ENCODE measurements at regions not wholly inside any gene's neighbourhood (a gene's known extent, or its start where the extent isn't known, plus 50 kb on each side); places are given as distances from the start of the nearest gene placed in this dataset.

GRCh38 chr13:73399347-73400216 is 340.8 kb downstream of the KLF5 start:
- Mint-ChIP-seq H3K4me1 (ENCODE audit: low read depth, unreplicated experiment) (no peaks in the 10 kb centered on the region), H3K9me3 (ENCODE audit: unreplicated experiment) (no peaks in the 10 kb centered on the region), H3K27me3 (ENCODE audit: low read depth, unreplicated experiment) (no peaks in the 10 kb centered on the region), H3K36me3 (ENCODE audit: low read depth, unreplicated experiment) (no peaks in the 10 kb centered on the region), H3K27ac (ENCODE audit: unreplicated experiment) (no peak overlapping the region), H3K4me3 (ENCODE audit: unreplicated experiment) (no peak overlapping the region)
- Histone ChIP-seq H3K36me3 (ENCODE audit: insufficient read depth, low read length) (no peaks in the 10 kb centered on the region), H3K79me2 (ENCODE audit: insufficient read depth, low read length) (no peaks in the 10 kb centered on the region), H3K9me3 (ENCODE audit: insufficient read depth, low read depth, low read length) (no peaks in the 10 kb centered on the region), H3K9ac (ENCODE audit: low read length) (no peak overlapping the region), H4K20me1 (ENCODE audit: insufficient read depth, low read length) (no peaks in the 10 kb centered on the region), H3K4me2 (ENCODE audit: low read length) (no peak overlapping the region), H2AFZ (ENCODE audit: low read depth, low read length) (no peak overlapping the region), H3K27me3 (ENCODE audit: insufficient read depth, low read length) (no peaks in the 10 kb centered on the region), H3K4me3 (ENCODE audit: insufficient read depth, low read depth, low read length) (no peak overlapping the region), H3K27ac (ENCODE audit: low read depth, low read length) (no peak overlapping the region), H3K4me1 (ENCODE audit: insufficient read depth, low read length) (peaks cover 2% of the 10 kb centered on the region)
- DNase-seq (ENCODE audit: low read depth) (no peak), FAIRE-seq (no peak)
- TF ChIP-seq, protein P1, sequence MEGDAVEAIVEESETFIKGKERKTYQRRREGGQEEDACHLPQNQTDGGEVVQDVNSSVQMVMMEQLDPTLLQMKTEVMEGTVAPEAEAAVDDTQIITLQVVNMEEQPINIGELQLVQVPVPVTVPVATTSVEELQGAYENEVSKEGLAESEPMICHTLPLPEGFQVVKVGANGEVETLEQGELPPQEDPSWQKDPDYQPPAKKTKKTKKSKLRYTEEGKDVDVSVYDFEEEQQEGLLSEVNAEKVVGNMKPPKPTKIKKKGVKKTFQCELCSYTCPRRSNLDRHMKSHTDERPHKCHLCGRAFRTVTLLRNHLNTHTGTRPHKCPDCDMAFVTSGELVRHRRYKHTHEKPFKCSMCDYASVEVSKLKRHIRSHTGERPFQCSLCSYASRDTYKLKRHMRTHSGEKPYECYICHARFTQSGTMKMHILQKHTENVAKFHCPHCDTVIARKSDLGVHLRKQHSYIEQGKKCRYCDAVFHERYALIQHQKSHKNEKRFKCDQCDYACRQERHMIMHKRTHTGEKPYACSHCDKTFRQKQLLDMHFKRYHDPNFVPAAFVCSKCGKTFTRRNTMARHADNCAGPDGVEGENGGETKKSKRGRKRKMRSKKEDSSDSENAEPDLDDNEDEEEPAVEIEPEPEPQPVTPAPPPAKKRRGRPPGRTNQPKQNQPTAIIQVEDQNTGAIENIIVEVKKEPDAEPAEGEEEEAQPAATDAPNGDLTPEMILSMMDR (IDR thresholded peaks at IDR 0.05; ENCODE audit: insufficient read depth, low read depth, low read length) = no peak
- no peak for TF ChIP-seq EZH2 (IDR thresholded peaks at IDR 0.05; ENCODE audit: insufficient read depth, low read length)

DNA sequence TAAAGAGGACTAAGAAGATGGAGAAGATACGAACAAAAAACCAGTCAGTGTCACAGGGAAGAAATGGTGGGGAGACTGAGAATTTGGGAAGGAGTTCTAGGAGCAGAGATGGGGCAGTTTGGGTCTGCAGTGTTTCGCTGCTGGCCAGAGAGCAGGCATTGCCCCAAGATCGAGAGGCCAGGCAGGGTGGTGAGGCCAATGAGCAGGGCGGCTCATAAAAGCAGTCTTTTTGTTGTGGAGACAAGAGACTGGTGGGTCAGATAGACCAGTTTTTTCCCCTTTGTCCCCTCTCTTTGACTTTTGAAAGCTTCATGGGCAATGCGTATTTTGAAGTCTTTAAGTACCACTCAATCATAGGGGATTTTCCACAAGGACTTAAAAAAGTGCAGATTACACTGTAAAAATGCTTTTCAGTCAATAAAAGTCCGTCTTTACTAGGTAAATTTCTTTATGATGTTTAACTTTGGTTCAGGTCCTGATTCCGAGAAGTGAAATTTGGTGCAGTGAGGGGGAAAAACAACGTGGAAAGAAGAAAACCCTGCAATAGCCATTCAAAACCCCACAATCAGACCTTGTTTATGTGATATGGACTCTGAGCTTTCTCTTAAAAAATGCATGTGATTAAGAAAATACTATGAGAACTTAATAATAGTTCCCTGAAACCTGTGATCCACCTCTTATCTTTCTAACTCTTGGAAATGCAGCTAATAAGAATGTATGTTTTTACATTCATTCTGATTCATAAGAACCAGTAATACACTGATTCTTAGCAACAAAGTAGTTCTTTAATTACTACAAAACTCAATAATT is 338.9 kb downstream of the KLF5 start:
- H3K9me3 ChIP-seq (ENCODE audit: insufficient read depth, low read depth, low read length) = no peaks in the 10 kb centered on the region
- no peaks in the 10 kb centered on the region for H3K36me3 ChIP-seq (ENCODE audit: insufficient read depth, low read length)
- no peak overlapping the region for H2AFZ ChIP-seq (ENCODE audit: low read depth, low read length)
- TF ChIP-seq, protein P1 (IDR thresholded peaks at IDR 0.05; ENCODE audit: insufficient read depth, low read depth, low read length) = no peak
- TF ChIP-seq EZH2 (IDR thresholded peaks at IDR 0.05; ENCODE audit: insufficient read depth, low read length) = no peak
- Mint-ChIP-seq H3K9me3 (ENCODE audit: unreplicated experiment) (no peaks in the 10 kb centered on the region), H3K27ac (ENCODE audit: unreplicated experiment) (no peak overlapping the region), H3K4me1 (ENCODE audit: low read depth, unreplicated experiment) (no peaks in the 10 kb centered on the region), H3K4me3 (ENCODE audit: unreplicated experiment) (no peak overlapping the region), H3K36me3 (ENCODE audit: low read depth, unreplicated experiment) (no peaks in the 10 kb centered on the region), H3K27me3 (ENCODE audit: low read depth, unreplicated experiment) (no peaks in the 10 kb centered on the region)
- H3K79me2 ChIP-seq (ENCODE audit: insufficient read depth, low read length) = no peaks in the 10 kb centered on the region
- no peak overlapping the region for H3K27ac ChIP-seq (ENCODE audit: low read depth, low read length)
- no peaks in the 10 kb centered on the region for H3K27me3 ChIP-seq (ENCODE audit: insufficient read depth, low read length)
- H3K4me2 ChIP-seq (ENCODE audit: low read length) = no peak overlapping the region
- no peak for DNase-seq (ENCODE audit: low read depth)
- no peak overlapping the region for H3K9ac ChIP-seq (ENCODE audit: low read length)
- H3K4me1 ChIP-seq (ENCODE audit: insufficient read depth, low read length) = peaks cover 2% of the 10 kb centered on the region
- no peaks in the 10 kb centered on the region for H4K20me1 ChIP-seq (ENCODE audit: insufficient read depth, low read length)
- no peak for FAIRE-seq
- H3K4me3 ChIP-seq (ENCODE audit: insufficient read depth, low read depth, low read length) = no peak overlapping the region
